ENCODE measurements at regions not wholly inside any gene's neighbourhood (a gene's known extent, or its start where the extent isn't known, plus 50 kb on each side); places are given as distances from the start of the nearest gene placed in this dataset.

- no peak for TF ChIP-seq POLR2AphosphoS5 (IDR thresholded peaks at IDR 0.05)
- no peak for TF ChIP-seq CTCF (IDR thresholded peaks at IDR 0.05; ENCODE audit: poor library complexity, severe bottlenecking)
- no peak for TF ChIP-seq REST (IDR thresholded peaks at IDR 0.05; ENCODE audit: borderline replicate concordance)
- TF ChIP-seq EP300 (conservative IDR thresholded peaks at IDR 0.05; ENCODE audit: poor library complexity, severe bottlenecking): no peak
- no peak for TF ChIP-seq RAD21 (conservative IDR thresholded peaks at IDR 0.05)
- TF ChIP-seq EZH2 (IDR thresholded peaks at IDR 0.05; ENCODE audit: borderline replicate concordance, insufficient read depth, low read length, poor library complexity, severe bottlenecking): no peak
- TF ChIP-seq TAF1 (IDR thresholded peaks at IDR 0.05; ENCODE audit: low read depth): no peak
- TF ChIP-seq SMC3 (conservative IDR thresholded peaks at IDR 0.05; ENCODE audit: poor library complexity): no peak
These were observed 391.8 kb upstream of the MAGEB16 start for GRCh38 chrX:35406386-35406785.

Measured in neural cell (in vitro differentiated cells).